ENCODE measurements at regions not wholly inside any gene's neighbourhood (a gene's known extent, or its start where the extent isn't known, plus 50 kb on each side); places are given as distances from the start of the nearest gene placed in this dataset.

GRCh38 chrX:125651426-125651825, 331.8 kb downstream of the TEX13C start:
- no peak for TF ChIP-seq ZFP1 (CRISPR knock-in tag; IDR thresholded peaks at IDR 0.05)
- TF ChIP-seq YY1 (IDR thresholded peaks at IDR 0.05; ENCODE audit: insufficient read depth, insufficient replicate concordance, low read depth, low read length): no peak
- TF ChIP-seq ARNTL (CRISPR knock-in tag; IDR thresholded peaks at IDR 0.05): no peak
- TF ChIP-seq ZNF234 (CRISPR knock-in tag; conservative IDR thresholded peaks at IDR 0.05): no peak
- no peak for TF ChIP-seq CTCF (CRISPR knock-in tag; IDR thresholded peaks at IDR 0.05)
- TF ChIP-seq NPAS2 (CRISPR knock-in tag; IDR thresholded peaks at IDR 0.05; ENCODE audit: borderline replicate concordance): no peak
- TF ChIP-seq PCBP2 (optimal IDR thresholded peaks at IDR 0.05; ENCODE audit: low read depth, low read length, poor library complexity, severe bottlenecking): no peak
